Tibial nerve (tissue), 4 donors: ENCODE measurements at regions not wholly inside any gene's neighbourhood (a gene's known extent, or its start where the extent isn't known, plus 50 kb on each side); places are given as distances from the start of the nearest gene placed in this dataset.

Experiments used
- DNase-seq, 2 donors: peaks; one replicate each; pipeline ENCODE4 v3.0.0-alpha.2; 2019; ENCODE audit warnings: low spot score in 2 of 2
- H3K27ac ChIP-seq, 4 donors: fragments of 200-600 bp; sonication (generic) in 3 of 4; one replicate each; pipeline ENCODE4 v1.5.1; 2017 to 2019; ENCODE audit warnings: mild to moderate bottlenecking in 1 of 4
- H3K27me3 ChIP-seq, 2 donors: fragments of 200-600 bp; sonication (generic) in 1 of 2; one replicate each; pipeline versions ENCODE4 v1.5.1 to v1.6.0; 2017 to 2019
- H3K36me3 ChIP-seq, 3 donors: fragments of 200-600 bp; sonication (generic); one replicate each; pipeline ENCODE4 v1.5.1; 2018 to 2019
- H3K4me1 ChIP-seq, 4 donors: fragments of 200-600 bp; sonication (generic) in 3 of 4; one replicate each; pipeline ENCODE4 v1.5.1; 2017 to 2019
- H3K4me3 ChIP-seq, 4 donors: fragments of 200-600 bp; sonication (generic) in 3 of 4; one replicate each; pipeline ENCODE4 v1.5.1; 2017 to 2019; ENCODE audit warnings: mild to moderate bottlenecking in 1 of 4, moderate library complexity in 1 of 4
- H3K9me3 ChIP-seq, 4 donors: fragments of 200-600 bp; sonication (generic) in 3 of 4; one replicate each; pipeline ENCODE4 v1.5.1; 2017 to 2019
- EP300 ChIP-seq, 2 donors: sonication (generic); formaldehyde crosslinking; IDR thresholded peaks; one replicate each; pipeline ENCODE4 v1.6.1; 2017; ENCODE audit warnings: antibody characterized with exemption in 2 of 2, mild to moderate bottlenecking in 1 of 2
- POLR2A ChIP-seq, 2 donors: fragments of 450-650 bp; IDR thresholded peaks; one replicate each; pipeline ENCODE4 v1.6.1; 2017; ENCODE audit warnings: antibody characterized with exemption in 2 of 2, mild to moderate bottlenecking in 2 of 2, moderate library complexity in 2 of 2
- WGBS, 2 donors: methylation state at CpG; one replicate each; pipeline ENCODE4 v1.1.5; 2018; 5-methylcytosine and 5-hydroxymethylcytosine counted together
- TF ChIP-seq, protein P1 (sequence below), 5 experiments: fragments of 200-600 bp in 3 of 5; fragments of 450-650 bp in 2 of 5; sonication (generic) in 3 of 5; IDR thresholded peaks; one replicate each; pipeline ENCODE4 v1.5.1; 2016 to 2019; ENCODE audit warnings: antibody characterized with exemption in 5 of 5, mild to moderate bottlenecking in 3 of 5, moderate library complexity in 2 of 5

DNA sequence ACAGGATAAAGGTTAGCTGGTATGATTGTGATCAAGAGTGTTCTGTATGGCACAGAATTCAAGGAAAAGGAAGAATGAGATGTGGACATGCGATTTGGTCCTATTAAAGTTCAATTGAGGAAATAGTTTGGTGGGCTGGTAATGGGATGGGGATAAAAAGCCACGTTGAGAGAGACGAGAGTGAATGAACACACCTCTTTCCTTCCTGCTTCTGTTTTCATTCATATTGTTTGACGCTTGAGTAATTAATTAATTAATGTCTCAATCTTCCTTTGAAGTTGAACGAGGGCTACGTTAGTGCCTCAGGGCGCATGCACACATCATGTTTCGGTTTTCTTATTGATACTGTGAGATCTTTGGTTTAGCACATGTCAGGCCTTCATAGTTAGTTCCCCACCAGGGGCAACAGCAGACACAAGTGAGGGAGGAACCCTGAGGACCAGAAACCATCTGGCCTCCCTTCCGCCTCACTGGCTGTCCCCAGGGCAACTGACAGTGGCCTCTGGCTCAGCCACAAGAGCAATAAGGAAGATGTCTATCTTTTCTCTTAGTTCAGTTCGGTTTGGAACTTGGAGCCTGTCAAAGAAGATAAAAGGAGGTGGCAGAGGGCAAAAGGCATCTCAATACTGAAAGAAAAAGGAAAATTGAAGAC, 116.0 kb downstream of the LIPG start:
- Histone ChIP-seq H3K36me3 (no peaks in the 10 kb centered on the region), H3K27me3 (no peaks in the 10 kb centered on the region), H3K4me1 (no peaks in the 10 kb centered on the region), H3K9me3 (no peaks in the 10 kb centered on the region), H3K4me3 (no peak overlapping the region), H3K27ac (no peak overlapping the region)
- no peak for TF ChIP-seq EP300 (IDR thresholded peaks at IDR 0.05)
- TF ChIP-seq, protein P1, sequence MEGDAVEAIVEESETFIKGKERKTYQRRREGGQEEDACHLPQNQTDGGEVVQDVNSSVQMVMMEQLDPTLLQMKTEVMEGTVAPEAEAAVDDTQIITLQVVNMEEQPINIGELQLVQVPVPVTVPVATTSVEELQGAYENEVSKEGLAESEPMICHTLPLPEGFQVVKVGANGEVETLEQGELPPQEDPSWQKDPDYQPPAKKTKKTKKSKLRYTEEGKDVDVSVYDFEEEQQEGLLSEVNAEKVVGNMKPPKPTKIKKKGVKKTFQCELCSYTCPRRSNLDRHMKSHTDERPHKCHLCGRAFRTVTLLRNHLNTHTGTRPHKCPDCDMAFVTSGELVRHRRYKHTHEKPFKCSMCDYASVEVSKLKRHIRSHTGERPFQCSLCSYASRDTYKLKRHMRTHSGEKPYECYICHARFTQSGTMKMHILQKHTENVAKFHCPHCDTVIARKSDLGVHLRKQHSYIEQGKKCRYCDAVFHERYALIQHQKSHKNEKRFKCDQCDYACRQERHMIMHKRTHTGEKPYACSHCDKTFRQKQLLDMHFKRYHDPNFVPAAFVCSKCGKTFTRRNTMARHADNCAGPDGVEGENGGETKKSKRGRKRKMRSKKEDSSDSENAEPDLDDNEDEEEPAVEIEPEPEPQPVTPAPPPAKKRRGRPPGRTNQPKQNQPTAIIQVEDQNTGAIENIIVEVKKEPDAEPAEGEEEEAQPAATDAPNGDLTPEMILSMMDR (IDR thresholded peaks at IDR 0.05) = no peak
- TF ChIP-seq POLR2A (IDR thresholded peaks at IDR 0.05) = no peak
- DNase-seq = no peak
- WGBS, 2 donors = 62 to 75% methylated on average over 10 of the region's 10 CpGs

DNA sequence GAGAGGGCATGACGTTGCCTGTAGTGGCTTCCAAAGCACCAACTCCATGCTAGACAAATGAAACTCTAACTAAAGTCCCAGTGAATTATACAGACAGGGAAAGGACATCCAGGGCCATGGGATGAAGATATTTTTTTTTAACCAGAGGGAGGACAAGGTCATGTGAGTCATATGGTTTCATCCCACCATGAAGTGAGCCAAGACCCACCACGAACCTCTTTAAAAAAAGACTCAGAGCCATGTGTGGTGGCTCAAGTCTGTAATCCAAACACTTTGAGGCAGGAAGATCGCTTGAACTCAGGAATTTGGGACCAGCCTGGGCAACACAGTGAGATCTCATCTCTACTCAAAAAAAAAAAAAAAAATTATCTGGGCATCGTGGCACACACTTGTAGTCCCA, 115.2 kb downstream of the LIPG start:
- DNase-seq = no peak
- Histone ChIP-seq H3K27ac (no peak overlapping the region), H3K27me3 (no peaks in the 10 kb centered on the region), H3K4me3 (no peak overlapping the region), H3K4me1 (no peaks in the 10 kb centered on the region), H3K36me3 (no peaks in the 10 kb centered on the region), H3K9me3 (no peaks in the 10 kb centered on the region)
- WGBS, 2 donors = 86 to 89% methylated on average over 4 of the region's 4 CpGs
- TF ChIP-seq POLR2A (IDR thresholded peaks at IDR 0.05) = no peak
- TF ChIP-seq, protein P1 (IDR thresholded peaks at IDR 0.05) = no peak
- TF ChIP-seq EP300 (IDR thresholded peaks at IDR 0.05) = no peak

GRCh38 chr18:49673281-49673680, 111.4 kb downstream of the LIPG start:
- DNase-seq = no peak
- no peak overlapping the region for H3K4me3 ChIP-seq
- no peak overlapping the region for H3K27ac ChIP-seq
- no peaks in the 10 kb centered on the region for H3K36me3 ChIP-seq
- TF ChIP-seq EP300 (IDR thresholded peaks at IDR 0.05) (no peak), POLR2A (IDR thresholded peaks at IDR 0.05) (no peak)
- TF ChIP-seq, protein P1 (IDR thresholded peaks at IDR 0.05) = no peak
- 68 to 76% methylated on average over 5 of the region's 5 CpGs for WGBS, 2 donors
- H3K4me1 ChIP-seq = peaks cover 0 to 10% (median 0%) of the 10 kb centered on the region in 4 donors
- no peaks in the 10 kb centered on the region for H3K27me3 ChIP-seq
- H3K9me3 ChIP-seq = no peaks in the 10 kb centered on the region

- no peak overlapping the region for H3K4me3 ChIP-seq
- no peak for TF ChIP-seq POLR2A (IDR thresholded peaks at IDR 0.05)
- TF ChIP-seq, protein P1 (IDR thresholded peaks at IDR 0.05) = no peak
- no peak for TF ChIP-seq EP300 (IDR thresholded peaks at IDR 0.05)
- WGBS, 2 donors = 76 to 91% methylated on average over 1 of the region's 1 CpG
- DNase-seq = no peak
- H3K4me1 ChIP-seq = peaks cover 0 to 10% (median 0%) of the 10 kb centered on the region in 4 donors
- no peak overlapping the region for H3K27ac ChIP-seq
- no peaks in the 10 kb centered on the region for H3K36me3 ChIP-seq
- H3K9me3 ChIP-seq = no peaks in the 10 kb centered on the region
- no peaks in the 10 kb centered on the region for H3K27me3 ChIP-seq
Measured at GRCh38 chr18:49672853-49673252, 111.0 kb downstream of the LIPG start.

GRCh38 chr18:49669403-49669802, 107.5 kb downstream of the LIPG start:
- no peaks in the 10 kb centered on the region for H3K36me3 ChIP-seq
- no peaks in the 10 kb centered on the region for H3K9me3 ChIP-seq
- H3K4me1 ChIP-seq = peaks cover 0 to 10% (median 0%) of the 10 kb centered on the region in 4 donors
- H3K4me3 ChIP-seq = no peak overlapping the region
- WGBS, 2 donors = 69 to 78% methylated on average over 5 of the region's 5 CpGs
- H3K27ac ChIP-seq = no peak overlapping the region
- DNase-seq = no peak
- TF ChIP-seq, protein P1 (IDR thresholded peaks at IDR 0.05) = no peak
- no peak for TF ChIP-seq POLR2A (IDR thresholded peaks at IDR 0.05)
- TF ChIP-seq EP300 (IDR thresholded peaks at IDR 0.05) = no peak
- H3K27me3 ChIP-seq = no peaks in the 10 kb centered on the region
